Panc1 (cell line): ENCODE measurements at regions not wholly inside any gene's neighbourhood (a gene's known extent, or its start where the extent isn't known, plus 50 kb on each side); places are given as distances from the start of the nearest gene placed in this dataset.

Experiments used
- POLR2AphosphoS5 ChIP-seq: IDR thresholded peaks from 2 replicates; pipeline ENCODE4 v1.6.1; 2012; ENCODE audit warnings: mild to moderate bottlenecking, low read depth, low read length, moderate library complexity
- SIN3A ChIP-seq: IDR thresholded peaks from 2 replicates; pipeline ENCODE4 v1.6.1; 2012; ENCODE audit warnings: low read depth, mild to moderate bottlenecking, low read length, moderate library complexity, borderline replicate concordance; ENCODE audit not compliant: insufficient read depth
- TF ChIP-seq, protein P1 (sequence below), 2 experiments: IDR thresholded peaks; 2 replicates each; pipeline ENCODE4 v1.6.1; 2011 to 2012; ENCODE audit warnings: low read depth in 2 of 2, control low read depth in 1 of 2, low read length in 1 of 2, mild to moderate bottlenecking in 1 of 2, moderate library complexity in 1 of 2; ENCODE audit not compliant: insufficient read depth in 1 of 2
- TF ChIP-seq, protein P2 (sequence below): fragments of 450-650 bp; IDR thresholded peaks from 2 replicates; pipeline ENCODE4 v1.5.1; 2017; ENCODE audit warnings: mild to moderate bottlenecking

DNA sequence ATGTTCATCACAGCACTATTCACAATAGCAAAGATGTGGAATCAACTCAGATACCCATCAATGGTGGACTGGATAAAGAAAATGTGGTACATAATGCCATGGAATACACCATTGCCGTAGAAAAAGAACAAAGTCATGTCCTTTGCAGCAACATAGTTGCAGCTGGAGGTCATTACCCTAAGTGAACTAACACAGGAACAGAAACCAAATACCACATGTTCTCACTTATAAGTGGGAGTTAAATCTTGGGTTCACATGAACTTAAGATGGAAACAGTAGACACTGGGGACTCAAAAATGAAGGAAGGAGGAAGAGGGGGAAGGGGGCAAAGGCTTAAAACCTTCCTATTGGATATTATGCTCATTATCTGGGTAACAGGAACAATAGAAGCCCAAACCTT lies 228.1 kb upstream of the RAB6C start:
- TF ChIP-seq, protein P1, sequence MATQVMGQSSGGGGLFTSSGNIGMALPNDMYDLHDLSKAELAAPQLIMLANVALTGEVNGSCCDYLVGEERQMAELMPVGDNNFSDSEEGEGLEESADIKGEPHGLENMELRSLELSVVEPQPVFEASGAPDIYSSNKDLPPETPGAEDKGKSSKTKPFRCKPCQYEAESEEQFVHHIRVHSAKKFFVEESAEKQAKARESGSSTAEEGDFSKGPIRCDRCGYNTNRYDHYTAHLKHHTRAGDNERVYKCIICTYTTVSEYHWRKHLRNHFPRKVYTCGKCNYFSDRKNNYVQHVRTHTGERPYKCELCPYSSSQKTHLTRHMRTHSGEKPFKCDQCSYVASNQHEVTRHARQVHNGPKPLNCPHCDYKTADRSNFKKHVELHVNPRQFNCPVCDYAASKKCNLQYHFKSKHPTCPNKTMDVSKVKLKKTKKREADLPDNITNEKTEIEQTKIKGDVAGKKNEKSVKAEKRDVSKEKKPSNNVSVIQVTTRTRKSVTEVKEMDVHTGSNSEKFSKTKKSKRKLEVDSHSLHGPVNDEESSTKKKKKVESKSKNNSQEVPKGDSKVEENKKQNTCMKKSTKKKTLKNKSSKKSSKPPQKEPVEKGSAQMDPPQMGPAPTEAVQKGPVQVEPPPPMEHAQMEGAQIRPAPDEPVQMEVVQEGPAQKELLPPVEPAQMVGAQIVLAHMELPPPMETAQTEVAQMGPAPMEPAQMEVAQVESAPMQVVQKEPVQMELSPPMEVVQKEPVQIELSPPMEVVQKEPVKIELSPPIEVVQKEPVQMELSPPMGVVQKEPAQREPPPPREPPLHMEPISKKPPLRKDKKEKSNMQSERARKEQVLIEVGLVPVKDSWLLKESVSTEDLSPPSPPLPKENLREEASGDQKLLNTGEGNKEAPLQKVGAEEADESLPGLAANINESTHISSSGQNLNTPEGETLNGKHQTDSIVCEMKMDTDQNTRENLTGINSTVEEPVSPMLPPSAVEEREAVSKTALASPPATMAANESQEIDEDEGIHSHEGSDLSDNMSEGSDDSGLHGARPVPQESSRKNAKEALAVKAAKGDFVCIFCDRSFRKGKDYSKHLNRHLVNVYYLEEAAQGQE (IDR thresholded peaks at IDR 0.05; ENCODE audit: insufficient read depth in 1 of 2, low read depth in 2 of 2, low read length in 1 of 2): no peak
- TF ChIP-seq, protein P2, sequence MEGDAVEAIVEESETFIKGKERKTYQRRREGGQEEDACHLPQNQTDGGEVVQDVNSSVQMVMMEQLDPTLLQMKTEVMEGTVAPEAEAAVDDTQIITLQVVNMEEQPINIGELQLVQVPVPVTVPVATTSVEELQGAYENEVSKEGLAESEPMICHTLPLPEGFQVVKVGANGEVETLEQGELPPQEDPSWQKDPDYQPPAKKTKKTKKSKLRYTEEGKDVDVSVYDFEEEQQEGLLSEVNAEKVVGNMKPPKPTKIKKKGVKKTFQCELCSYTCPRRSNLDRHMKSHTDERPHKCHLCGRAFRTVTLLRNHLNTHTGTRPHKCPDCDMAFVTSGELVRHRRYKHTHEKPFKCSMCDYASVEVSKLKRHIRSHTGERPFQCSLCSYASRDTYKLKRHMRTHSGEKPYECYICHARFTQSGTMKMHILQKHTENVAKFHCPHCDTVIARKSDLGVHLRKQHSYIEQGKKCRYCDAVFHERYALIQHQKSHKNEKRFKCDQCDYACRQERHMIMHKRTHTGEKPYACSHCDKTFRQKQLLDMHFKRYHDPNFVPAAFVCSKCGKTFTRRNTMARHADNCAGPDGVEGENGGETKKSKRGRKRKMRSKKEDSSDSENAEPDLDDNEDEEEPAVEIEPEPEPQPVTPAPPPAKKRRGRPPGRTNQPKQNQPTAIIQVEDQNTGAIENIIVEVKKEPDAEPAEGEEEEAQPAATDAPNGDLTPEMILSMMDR: no peak
- TF ChIP-seq POLR2AphosphoS5: no peak
- TF ChIP-seq SIN3A: no peak
